ENCODE measurements at regions not wholly inside any gene's neighbourhood (a gene's known extent, or its start where the extent isn't known, plus 50 kb on each side); places are given as distances from the start of the nearest gene placed in this dataset.

DNA sequence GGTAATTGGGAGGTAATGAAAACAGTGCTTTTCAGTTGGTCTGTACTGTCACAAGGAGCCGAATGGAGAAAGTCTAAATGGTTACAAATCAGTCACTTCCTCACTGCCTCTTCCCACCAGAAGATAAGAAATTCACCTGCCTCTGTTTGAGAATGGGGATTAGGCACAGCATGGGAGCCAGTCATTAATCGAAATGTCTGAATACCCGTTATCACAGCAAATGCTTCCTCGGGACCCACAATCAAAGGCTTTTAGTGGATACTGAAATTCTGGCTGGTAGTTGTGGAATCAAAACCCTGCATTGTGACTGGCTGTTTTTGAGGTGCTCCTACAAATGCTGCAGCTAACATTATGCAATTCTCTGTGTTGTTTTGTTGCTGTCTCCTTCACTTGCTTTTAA lies 461.0 kb upstream of the MEX3C start:
- no peak for DNase-seq

DNA sequence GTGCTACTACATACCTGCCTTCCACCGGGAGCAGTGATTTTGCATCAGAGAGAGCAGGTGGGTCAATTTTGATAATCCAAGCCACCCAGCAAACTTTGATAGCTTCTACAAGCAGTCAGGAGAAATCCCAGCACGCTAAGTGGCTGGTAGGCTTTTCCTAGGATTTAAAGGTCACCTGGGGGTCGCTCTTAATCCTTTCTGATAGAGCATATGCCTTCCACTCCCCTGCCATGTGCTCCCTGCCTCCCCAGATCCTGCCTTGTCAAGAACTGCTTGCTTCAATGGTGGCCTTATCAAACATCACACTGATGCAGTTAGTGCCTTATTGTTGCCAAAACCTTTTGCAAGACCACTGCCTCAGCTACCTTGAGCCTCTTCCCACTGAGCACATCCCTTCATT lies 462.3 kb upstream of the MEX3C start:
- DNase-seq: no peak

DNA sequence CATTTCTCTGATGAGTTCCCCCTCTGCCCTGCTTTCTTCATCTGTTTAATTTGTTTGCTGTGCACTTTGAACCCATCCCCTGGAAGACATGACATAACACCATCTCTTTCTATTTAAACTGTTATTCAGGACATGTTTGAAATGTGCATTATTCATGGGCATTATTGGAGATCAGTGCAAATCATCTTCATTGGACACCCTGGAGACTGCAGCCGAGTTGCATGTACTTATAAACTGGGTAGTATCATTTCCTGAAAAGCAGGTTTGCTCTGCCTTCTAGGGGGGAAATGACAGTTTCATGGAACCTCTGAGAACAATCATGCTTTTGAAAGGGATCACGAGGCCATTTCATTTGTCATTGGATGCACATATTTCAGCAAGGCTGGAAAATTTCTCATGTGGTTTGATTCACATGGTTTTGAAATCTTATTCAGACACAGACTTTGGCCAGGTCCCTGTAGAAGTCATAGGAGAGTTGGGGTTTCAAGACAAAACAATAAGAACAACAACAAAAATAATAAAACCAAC lies 462.8 kb upstream of the MEX3C start:
- DNase-seq: no peak

- no peak for DNase-seq
These were observed 466.8 kb upstream of the MEX3C start for GRCh38 chr18:51664236-51664635.

DNA sequence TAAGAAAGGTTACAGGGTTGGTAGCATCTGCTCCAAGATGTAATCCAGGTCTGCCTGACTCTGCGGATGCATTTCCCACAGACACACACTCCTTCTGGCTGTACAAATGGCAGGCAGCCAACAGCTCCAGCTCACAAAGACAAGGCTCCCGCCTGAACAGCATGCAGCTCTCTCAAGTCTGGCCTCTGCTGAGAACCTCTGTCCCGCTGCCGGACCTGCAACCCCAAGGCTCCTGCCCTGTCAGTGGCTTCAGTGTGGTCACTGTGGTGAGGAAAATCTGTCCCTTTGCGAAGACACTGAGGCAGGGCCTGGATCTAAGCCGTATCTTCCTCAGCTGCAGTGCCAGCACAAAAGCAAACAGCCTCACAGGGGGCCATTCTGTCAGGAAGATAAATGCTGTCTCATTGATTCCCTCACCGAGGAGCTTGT lies 469.3 kb upstream of the MEX3C start:
- no peak for DNase-seq

DNA sequence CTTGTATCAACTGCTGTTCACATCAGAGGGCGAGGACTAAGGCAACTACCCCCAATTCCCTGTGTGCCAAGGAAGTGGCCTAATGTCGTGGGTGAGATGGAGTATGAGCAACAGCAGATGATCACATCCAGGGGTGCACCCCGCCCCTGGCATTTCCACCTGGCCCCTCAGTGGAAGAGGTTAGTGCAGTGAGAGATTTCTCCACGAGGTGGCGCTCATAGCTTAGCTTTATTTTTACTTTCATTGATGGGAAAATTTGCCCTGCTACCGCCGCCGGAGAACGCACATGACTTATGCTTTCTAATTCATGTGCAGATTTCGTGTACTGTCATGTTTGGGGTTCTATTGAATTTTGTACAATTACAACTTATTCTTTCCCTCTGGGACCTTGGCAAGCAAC lies 470.6 kb upstream of the MEX3C start:
- DNase-seq: peak in 1 of 2 donors; percentile 2

- no peak for DNase-seq
These were observed 471.1 kb upstream of the MEX3C start for GRCh38 chr18:51668607-51669006.

DNA sequence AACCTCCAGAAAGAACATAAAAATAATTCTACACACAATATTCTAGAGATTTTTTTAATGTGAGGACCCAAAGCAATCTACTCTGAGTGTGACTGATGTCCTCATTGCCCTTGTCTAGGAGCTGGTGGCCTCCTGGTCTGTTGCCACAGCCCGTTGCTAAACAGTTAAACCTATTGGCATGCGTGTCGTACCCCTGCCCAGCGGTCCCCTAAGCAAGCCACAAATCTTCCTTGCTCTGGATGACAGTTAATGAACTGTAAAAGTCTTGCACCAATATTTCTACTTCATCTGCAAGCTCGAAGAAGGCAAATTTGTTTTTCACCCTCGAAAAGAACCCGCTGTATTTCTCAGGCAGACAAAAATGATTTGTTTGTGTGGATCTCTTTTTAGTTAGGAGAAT lies 489.1 kb upstream of the MEX3C start:
- DNase-seq: no peak

DNA sequence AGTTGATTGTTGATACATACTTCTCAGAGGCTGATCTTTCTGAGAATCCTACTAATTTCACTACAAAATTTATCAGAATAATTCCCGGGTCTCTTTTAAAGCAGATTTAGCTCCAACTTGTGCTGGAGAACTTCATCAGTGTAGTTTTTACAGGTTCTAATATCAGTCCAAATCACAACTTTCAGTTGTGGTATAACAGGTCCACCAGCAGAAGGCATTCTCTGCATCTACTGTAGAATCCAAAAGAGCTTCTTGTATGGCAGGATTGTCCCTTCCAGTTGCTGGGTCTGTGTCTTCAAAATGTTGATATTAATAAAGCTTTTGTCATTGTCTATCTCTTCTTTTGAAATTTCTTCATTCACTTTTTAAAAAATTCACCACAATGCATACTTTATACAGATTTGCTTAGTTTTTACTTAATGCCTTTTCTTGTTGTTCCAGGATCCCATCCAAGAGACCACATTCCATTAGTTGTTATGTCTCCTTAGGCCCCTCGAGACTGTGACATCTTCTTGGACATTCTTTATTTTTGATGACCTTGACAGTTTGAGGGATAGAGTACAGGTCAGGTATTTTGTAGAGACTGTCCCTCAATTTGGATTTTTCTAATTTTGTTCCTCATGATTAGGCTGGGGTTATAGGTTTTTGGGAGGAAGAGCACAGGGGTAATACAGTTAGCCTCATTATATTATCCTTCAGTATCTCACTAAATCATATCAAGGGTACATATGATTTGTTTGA lies 490.5 kb upstream of the MEX3C start:
- no peak for DNase-seq

DNA sequence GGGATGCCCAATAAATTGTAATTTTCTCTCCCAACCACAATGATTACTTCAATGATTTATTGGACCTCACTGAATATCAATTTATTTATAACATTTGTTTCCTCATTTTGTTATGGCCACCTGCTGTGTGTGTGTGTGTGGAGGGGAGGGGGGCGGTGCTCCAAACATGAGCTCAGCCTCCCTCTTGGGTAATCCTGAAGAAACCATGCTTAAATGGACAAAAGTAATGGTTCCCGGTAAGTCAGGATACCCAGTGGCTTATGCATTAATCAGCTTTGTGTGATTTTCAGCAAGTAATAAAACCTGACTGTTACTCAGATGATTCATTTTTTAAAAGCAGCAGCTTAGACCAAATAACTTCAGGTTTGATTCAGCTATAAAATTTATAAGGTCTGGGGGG lies 495.1 kb upstream of the MEX3C start:
- no peak for DNase-seq

DNA sequence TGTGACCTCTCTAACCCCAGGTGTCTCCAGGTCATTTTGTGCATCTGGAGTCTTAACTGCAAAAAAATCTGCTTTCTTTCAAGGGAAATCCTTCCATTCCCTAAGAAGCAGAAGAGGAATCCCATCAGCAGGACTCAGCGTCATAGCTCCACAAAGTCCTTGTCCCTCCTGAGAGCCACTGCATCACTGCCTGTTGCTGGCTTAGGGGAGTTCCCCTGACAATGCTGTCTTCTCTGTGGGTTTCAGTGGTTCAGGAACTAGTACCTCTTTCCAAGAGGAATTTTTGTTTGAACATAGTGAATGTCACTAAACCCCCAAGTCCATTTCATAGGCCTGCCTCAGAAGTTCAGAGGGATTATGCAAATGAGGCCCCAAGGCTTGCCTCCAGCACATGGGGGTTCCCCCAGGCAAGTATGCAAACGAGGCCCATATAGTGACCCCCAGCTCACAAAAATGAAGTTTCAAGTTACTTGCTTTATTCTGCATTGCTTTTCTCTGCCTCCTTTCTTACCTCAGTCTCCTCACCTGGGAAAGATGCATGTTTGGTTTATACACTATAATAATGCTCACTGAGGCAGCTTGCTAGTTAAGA lies 513.9 kb upstream of the MEX3C start:
- no peak for DNase-seq

GRCh38 chr18:51712821-51713220 lies 515.3 kb upstream of the MEX3C start:
- DNase-seq: no peak

DNA sequence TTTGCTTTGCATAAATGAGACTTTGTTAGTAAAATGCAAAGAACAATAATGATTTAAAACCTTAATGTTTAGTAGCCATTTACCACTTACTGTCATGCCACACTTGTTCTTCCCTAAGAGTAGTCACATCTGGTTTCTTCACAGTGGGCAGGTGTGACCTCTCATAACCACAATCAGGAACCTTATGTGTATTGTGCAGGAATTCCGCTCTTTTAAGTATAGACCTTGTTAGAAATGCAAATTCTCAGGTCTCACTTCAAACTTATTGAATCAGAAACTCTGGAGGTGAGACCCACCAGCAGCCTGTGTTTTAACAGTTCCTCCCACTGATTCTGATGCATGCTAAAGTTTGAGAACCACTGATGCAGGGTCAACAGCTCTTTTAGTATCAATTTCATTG lies 518.8 kb upstream of the MEX3C start:
- no peak for DNase-seq

- DNase-seq: no peak
These were observed 523.9 kb upstream of the MEX3C start for GRCh38 chr18:51721388-51721787.

GRCh38 chr18:51721996-51722395 lies 524.5 kb upstream of the MEX3C start:
- DNase-seq: no peak

DNA sequence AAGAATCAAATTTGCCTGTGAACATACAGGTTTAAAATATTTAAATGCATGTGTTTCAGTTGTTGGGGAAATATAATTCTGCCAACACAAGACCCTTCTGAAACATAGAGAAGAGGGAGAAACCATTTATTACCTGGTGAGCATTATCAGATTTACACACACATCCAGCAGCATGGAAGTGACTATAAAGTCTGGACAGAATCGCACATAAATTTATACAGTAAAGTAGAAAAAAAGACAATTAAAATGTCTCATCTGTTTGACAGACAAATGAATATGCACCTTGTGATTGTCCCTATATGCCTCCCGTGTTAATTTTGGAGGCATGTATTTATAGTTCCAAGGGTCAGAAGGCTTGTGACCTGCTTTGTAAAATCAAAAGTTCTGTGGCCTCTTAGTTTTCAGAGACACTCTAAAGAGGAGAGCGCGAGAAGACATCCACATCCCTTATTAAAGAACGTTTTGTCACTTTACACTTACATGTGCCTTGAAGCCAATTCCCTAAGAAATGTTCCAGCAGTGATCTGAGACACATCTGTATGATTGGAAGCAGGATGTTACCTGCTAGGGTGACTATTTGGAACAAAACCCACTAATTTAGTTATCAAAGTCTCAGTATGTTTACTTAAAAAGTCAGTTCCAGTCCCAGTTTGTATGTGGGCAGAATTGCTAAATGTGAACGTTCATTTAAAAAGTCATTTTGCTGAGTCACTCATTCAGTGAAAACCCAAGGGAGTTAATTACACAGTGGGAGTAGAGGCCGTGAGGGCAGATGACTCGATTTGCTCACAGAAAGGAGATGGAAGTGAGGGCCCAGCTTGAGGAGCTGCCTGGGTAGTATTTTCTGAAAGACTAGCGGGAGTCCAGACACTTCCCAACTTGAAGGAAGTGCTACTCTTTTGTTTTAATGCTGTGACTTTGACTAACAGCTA lies 527.6 kb upstream of the MEX3C start:
- no peak for DNase-seq

- DNase-seq: no peak
These were observed 529.1 kb upstream of the MEX3C start for GRCh38 chr18:51726614-51727013.

DNA sequence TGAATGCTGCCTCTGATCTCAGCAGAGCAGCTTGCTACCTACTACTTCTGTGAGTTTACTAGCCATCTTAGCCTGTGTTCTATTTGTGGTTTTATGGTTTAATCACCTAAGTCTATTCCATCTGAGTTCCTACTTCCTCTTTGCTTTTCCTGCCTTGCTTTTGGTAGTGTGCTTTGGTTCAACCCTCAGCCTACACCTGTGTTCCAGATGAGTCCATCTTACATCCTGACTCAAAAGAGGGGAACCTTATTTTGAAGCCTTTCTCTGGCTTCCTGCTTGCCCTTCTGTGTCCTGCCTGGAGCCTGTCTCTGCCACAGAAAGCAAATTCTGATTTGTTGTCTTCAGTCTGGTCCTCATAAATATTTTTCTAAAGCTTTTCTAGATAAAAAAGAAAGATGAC lies 530.3 kb upstream of the MEX3C start:
- no peak for DNase-seq

- no peak for DNase-seq
These were observed 533.6 kb upstream of the MEX3C start for GRCh38 chr18:51731070-51731469.

DNA sequence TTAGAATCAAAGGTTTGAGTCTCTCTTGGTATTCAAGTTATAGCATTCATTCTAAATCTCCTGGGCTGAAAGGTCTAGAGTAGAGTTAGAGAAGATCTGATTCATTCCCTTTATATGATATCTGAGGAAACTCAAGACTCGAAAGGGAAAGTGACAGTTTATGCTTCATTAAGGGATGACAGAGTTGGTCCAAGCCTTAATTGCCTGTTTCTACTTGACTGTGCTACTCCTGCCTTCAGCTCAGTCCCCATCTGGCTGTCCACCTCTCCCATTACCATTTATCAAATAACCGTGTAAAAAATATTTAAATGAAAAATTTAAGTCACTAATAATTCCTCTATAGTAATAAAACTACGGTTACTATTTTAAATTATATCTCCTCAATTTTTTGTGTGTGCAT lies 537.1 kb upstream of the MEX3C start:
- DNase-seq: no peak

GRCh38 chr18:51739044-51739666 lies 541.7 kb upstream of the MEX3C start:
- no peak for DNase-seq

- DNase-seq: no peak
These were observed 554.4 kb upstream of the MEX3C start for GRCh38 chr18:51751901-51752300.

Measured in activated CD4-positive, alpha-beta T cell treated with anti-CD3 and anti-CD28 coated beads for 4 hours (primary cell).